HG03565 (cell line): ENCODE measurements at regions not wholly inside any gene's neighbourhood (a gene's known extent, or its start where the extent isn't known, plus 50 kb on each side); places are given as distances from the start of the nearest gene placed in this dataset.
"Not testable (repeated sequence)": the region's sequence is repeated elsewhere in the genome, so short reads cannot be mapped to it uniquely, and the experiment has no call there.

Experiments
- ATAC-seq: cut with Tn5 transposase; IDR thresholded peaks from one replicate; pipeline ENCODE4 v1.9.1; 2021; ENCODE audit warnings: mild to moderate bottlenecking, moderate library complexity; ENCODE audit not compliant: unreplicated experiment

DNA sequence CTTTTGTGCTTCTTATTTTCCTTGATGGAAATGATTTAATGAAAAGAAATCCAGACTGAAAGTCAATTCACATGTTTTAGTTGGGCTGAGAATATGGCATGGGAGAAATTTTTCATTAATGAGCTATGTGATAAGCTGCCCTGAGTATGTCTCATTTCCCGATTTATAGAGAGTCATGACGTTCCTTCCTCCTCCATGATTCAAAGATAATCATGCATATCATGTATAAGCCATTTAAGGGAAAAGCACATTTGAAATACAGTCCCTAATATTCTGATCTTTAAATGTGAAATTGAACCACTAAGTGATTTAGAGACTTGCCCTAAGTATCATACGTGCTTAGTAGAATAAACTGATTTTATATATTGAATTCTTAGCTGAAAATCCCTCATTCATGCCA is 840.9 kb downstream of the PCDH17 start:
- no peak for ATAC-seq

GRCh38 chr13:58474581-58474980 is 843.0 kb downstream of the PCDH17 start:
- no peak for ATAC-seq

GRCh38 chr13:58476206-58476918 is 844.8 kb downstream of the PCDH17 start:
- no peak for ATAC-seq

- ATAC-seq: no peak
These were observed 847.3 kb downstream of the PCDH17 start for GRCh38 chr13:58478858-58479257.

- ATAC-seq: no peak
These were observed 848.5 kb downstream of the PCDH17 start for GRCh38 chr13:58480061-58480460.

- no peak for ATAC-seq
These were observed 856.7 kb downstream of the PCDH17 start for GRCh38 chr13:58488251-58488650.

GRCh38 chr13:58495668-58496067 is 864.1 kb downstream of the PCDH17 start:
- no peak for ATAC-seq

GRCh38 chr13:58500938-58501337 is 869.4 kb downstream of the PCDH17 start:
- no peak for ATAC-seq

GRCh38 chr13:58504202-58504700 is 872.7 kb downstream of the PCDH17 start:
- ATAC-seq: not testable (repeated sequence)

DNA sequence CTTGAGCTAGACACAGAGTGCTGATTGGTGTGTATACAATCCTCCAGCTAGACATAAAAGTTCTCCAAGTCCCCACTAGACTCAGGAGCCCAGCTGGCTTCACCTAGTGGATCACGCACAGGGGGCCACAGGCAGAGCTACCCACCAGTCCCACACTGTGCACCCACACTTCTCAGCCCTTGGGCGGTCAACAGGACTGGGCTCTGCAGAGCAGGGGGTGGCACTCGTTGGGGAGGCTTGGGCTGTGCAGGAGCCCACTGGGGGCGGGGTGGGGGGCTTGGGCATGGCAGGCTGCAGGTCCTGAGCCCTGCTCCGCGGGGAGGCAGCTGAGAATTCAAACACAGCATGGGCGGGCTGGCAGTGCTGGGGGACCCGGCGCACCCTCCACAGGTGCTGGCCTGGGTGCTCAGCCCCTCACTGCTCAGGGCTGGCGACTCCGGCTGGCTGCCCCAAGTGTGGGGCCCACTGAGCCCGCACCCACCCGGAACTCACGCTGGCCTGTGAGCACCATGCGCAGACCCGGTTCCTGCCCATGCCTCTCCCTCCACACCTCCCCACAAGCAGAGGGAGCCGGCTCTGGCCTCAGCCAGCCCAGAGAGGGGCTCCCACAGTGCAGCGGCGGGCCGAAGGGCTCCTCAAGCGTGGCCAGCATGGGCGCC is 873.8 kb downstream of the PCDH17 start:
- not testable (repeated sequence) for ATAC-seq

DNA sequence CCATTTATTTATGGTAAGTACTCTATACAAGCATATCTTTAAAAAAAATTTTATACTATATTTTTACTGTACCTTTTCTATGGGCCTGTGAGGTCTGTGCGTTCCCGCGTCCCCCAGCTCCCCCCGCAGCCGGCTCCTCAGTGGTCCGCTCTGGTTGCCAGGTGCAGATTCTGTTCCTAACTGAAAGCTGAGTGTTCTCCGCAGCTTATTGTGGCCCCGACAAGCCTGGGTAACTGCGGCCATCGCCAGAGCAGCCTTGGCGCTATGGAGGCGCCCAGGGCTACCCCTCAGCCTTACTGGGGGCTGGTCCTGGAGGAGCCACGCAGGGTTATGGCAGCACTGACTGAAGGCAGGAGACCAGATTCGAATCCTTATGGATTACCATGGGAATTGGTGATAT is 896.8 kb downstream of the PCDH17 start:
- ATAC-seq: no peak

- no peak for ATAC-seq
These were observed 900.1 kb downstream of the PCDH17 start for GRCh38 chr13:58531614-58532013.

DNA sequence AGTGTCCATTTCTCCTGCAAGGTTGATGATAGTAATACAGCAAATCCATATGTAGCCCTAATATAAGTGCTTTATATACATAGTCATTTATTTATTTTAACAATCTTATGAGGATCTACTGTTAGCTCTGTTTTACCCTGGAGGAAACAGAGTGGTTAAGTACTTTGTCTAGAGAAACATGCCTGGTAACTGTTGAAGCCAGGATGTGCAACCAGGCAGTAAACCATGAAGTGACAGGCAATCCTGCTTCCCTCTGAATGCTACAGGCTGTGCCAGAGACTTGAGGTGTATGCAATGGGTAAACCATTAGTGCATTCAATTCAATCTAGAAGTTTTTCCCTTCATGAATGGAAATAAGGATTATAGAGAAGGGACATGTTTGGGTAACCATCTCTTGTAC is 911.0 kb downstream of the PCDH17 start:
- ATAC-seq: no peak

- no peak for ATAC-seq
These were observed 915.9 kb downstream of the PCDH17 start for GRCh38 chr13:58547419-58547818.

- no peak for ATAC-seq
These were observed 934.6 kb downstream of the PCDH17 start for GRCh38 chr13:58566176-58566575.

GRCh38 chr13:58573743-58574142 is 942.2 kb downstream of the PCDH17 start:
- no peak for ATAC-seq

DNA sequence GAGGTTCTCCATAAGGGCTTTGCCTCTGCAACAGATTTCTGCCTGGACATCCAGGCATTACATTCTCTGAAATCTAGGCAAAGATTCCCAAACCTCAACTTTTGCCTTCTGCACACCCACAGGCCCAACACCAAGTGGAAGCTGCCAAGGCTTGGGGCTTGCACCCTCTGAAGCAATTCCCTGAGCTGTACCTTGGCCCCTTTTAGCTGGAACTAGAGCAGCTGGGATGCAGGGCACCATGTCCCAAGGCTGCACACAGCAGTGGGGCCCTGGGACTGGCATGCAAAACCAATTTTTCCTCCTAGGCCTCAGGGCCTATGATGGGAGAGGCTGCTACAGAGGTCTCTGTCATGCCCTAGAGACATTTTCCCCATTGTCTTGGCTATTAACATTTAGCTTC is 943.2 kb downstream of the PCDH17 start:
- ATAC-seq: no peak

- ATAC-seq: no peak
These were observed 947.9 kb downstream of the PCDH17 start for GRCh38 chr13:58579468-58579867.

GRCh38 chr13:58583966-58584365 is 952.4 kb downstream of the PCDH17 start:
- no peak for ATAC-seq

DNA sequence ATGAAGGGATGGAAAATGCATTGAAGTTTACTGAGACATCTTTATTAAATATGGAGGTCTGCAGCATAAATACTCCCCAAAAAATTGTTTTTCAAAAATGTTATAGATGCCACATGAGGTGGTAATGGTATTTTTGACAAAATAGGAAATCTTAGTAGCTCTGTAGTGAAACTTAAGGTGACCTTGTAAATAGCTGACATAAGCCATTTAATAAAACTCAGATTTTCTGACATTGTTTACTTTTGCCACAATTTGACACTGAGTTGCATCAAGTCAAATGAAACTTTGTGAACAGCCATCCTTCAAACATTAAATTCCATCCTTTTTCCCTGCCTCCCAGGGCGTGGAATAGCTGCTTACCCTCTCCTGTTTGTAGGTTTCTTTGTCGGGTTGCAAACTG is 953.1 kb downstream of the PCDH17 start:
- ATAC-seq: no peak

GRCh38 chr13:58587183-58587582 is 955.6 kb downstream of the PCDH17 start:
- peak; percentile 99 for ATAC-seq

GRCh38 chr13:58592052-58592451 is 960.5 kb downstream of the PCDH17 start:
- no peak for ATAC-seq
